Prostate gland (tissue), 2 donors: ENCODE measurements at regions not wholly inside any gene's neighbourhood (a gene's known extent, or its start where the extent isn't known, plus 50 kb on each side); places are given as distances from the start of the nearest gene placed in this dataset.

Experiments
- DNase-seq: peaks from one replicate; pipeline ENCODE4 v3.0.0-alpha.2; 2019; ENCODE audit warnings: low spot score
- H3K27ac ChIP-seq, 2 donors: fragments of 200-600 bp; sonication (generic); 2 replicates each; pipeline ENCODE4 v1.5.1; 2017 to 2019
- H3K27me3 ChIP-seq: fragments of 200-600 bp; sonication (generic); replicated peaks from 2 replicates; pipeline ENCODE4 v1.5.1; 2019; ENCODE audit not compliant: insufficient read depth
- H3K36me3 ChIP-seq, 2 donors: fragments of 200-600 bp; sonication (generic); 1 replicate in 1 of 2; 2 replicates in 1 of 2; pipeline versions ENCODE4 v1.5.1 to v1.8.1; 2017 to 2019
- H3K4me1 ChIP-seq: fragments of 200-600 bp; sonication (generic); replicated peaks from 2 replicates; pipeline ENCODE4 v1.5.1; 2019
- H3K4me3 ChIP-seq, 2 donors: fragments of 200-600 bp; sonication (generic); 2 replicates each; pipeline ENCODE4 v1.5.1; 2017 to 2019
- H3K9me3 ChIP-seq: fragments of 200-600 bp; sonication (generic); 2 replicates; pipeline ENCODE4 v1.5.1; 2017
- CTCF ChIP-seq, 4 experiments: fragments of 200-600 bp in 2 of 4; fragments of 450-650 bp in 2 of 4; sonication (generic) in 2 of 4; IDR thresholded peaks; 1 replicate in 3 of 4; 2 replicates in 1 of 4; pipeline ENCODE4 v1.5.1; 2016 to 2019; ENCODE audit warnings: antibody characterized with exemption in 4 of 4, mild to moderate bottlenecking in 2 of 4, moderate library complexity in 2 of 4
- POLR2A ChIP-seq: fragments of 450-650 bp; IDR thresholded peaks from one replicate; pipeline ENCODE4 v1.6.1; 2016; ENCODE audit warnings: antibody characterized with exemption, mild to moderate bottlenecking
- POLR2AphosphoS5 ChIP-seq: sonication (generic); formaldehyde crosslinking; IDR thresholded peaks from one replicate; pipeline ENCODE4 v1.6.1; 2017; ENCODE audit warnings: antibody characterized with exemption
- WGBS: methylation state at CpG from one replicate; pipeline ENCODE4 v1.1.5; 2018; 5-methylcytosine and 5-hydroxymethylcytosine counted together
- intact Hi-C: fragments of 100-400 bp; cut with DNase I; formaldehyde crosslinking; loops from one replicate; pipeline ENCODE4 v1.14.2; 2022

GRCh38 chr6:23250556-23250955 is 681.2 kb downstream of the HDGFL1 start:
- no peak for TF ChIP-seq CTCF (IDR thresholded peaks at IDR 0.05)
- TF ChIP-seq POLR2AphosphoS5, result no peak
- TF ChIP-seq POLR2A, result no peak
- intact Hi-C loops, result no loop called here
- no peaks in the 10 kb centered on the region for H3K27me3 ChIP-seq
- H3K36me3 ChIP-seq, result no peaks in the 10 kb centered on the region
- WGBS, result 93% methylated on average over 2 of the region's 2 CpGs
- H3K9me3 ChIP-seq, result no peaks in the 10 kb centered on the region
- H3K27ac ChIP-seq, result no peak overlapping the region
- H3K4me3 ChIP-seq, result no peak overlapping the region
- DNase-seq, result no peak
- no peaks in the 10 kb centered on the region for H3K4me1 ChIP-seq

GRCh38 chr6:23262864-23263263 is 693.5 kb downstream of the HDGFL1 start:
- H3K9me3 ChIP-seq, result no peaks in the 10 kb centered on the region
- no peak for TF ChIP-seq POLR2A
- no peak for TF ChIP-seq POLR2AphosphoS5
- H3K4me3 ChIP-seq, result no peak overlapping the region
- no peak for DNase-seq
- intact Hi-C loops, result no loop called here
- no peaks in the 10 kb centered on the region for H3K36me3 ChIP-seq
- WGBS, result 93% methylated on average over 2 of the region's 2 CpGs
- no peak overlapping the region for H3K27ac ChIP-seq
- no peaks in the 10 kb centered on the region for H3K27me3 ChIP-seq
- no peaks in the 10 kb centered on the region for H3K4me1 ChIP-seq

GRCh38 chr6:23265270-23265669 is 695.9 kb downstream of the HDGFL1 start:
- 96% methylated on average over 7 of the region's 7 CpGs for WGBS
- Histone ChIP-seq H3K9me3 (no peaks in the 10 kb centered on the region), H3K36me3 (no peaks in the 10 kb centered on the region), H3K4me1 (no peaks in the 10 kb centered on the region), H3K27ac (no peak overlapping the region), H3K4me3 (no peak overlapping the region), H3K27me3 (no peaks in the 10 kb centered on the region)
- DNase-seq, result no peak
- intact Hi-C loops, result no loop called here
- TF ChIP-seq CTCF (IDR thresholded peaks at IDR 0.05), result no peak
- no peak for TF ChIP-seq POLR2A
- no peak for TF ChIP-seq POLR2AphosphoS5

GRCh38 chr6:23266536-23266935 is 697.2 kb downstream of the HDGFL1 start:
- Histone ChIP-seq H3K4me1 (no peaks in the 10 kb centered on the region), H3K27ac (no peak overlapping the region), H3K9me3 (no peaks in the 10 kb centered on the region), H3K36me3 (no peaks in the 10 kb centered on the region), H3K27me3 (no peaks in the 10 kb centered on the region), H3K4me3 (no peak overlapping the region)
- 93% methylated on average over 7 of the region's 7 CpGs for WGBS
- TF ChIP-seq POLR2AphosphoS5 (no peak), CTCF (IDR thresholded peaks at IDR 0.05) (no peak), POLR2A (no peak)
- DNase-seq, result no peak
- intact Hi-C loops, result no loop called here

- Histone ChIP-seq H3K36me3 (no peaks in the 10 kb centered on the region), H3K9me3 (no peaks in the 10 kb centered on the region), H3K27ac (no peak overlapping the region), H3K4me1 (no peaks in the 10 kb centered on the region), H3K4me3 (no peak overlapping the region), H3K27me3 (no peaks in the 10 kb centered on the region)
- no peak for DNase-seq
- intact Hi-C loops, result no loop called here
- no peak for TF ChIP-seq CTCF (IDR thresholded peaks at IDR 0.05)
- TF ChIP-seq POLR2A, result no peak
- no peak for TF ChIP-seq POLR2AphosphoS5
- 35% methylated on average over 2 of the region's 2 CpGs for WGBS
Measured at GRCh38 chr6:23267651-23268050, 698.3 kb downstream of the HDGFL1 start.

GRCh38 chr6:23268348-23268747 is 699.0 kb downstream of the HDGFL1 start:
- TF ChIP-seq CTCF (IDR thresholded peaks at IDR 0.05), result no peak
- TF ChIP-seq POLR2AphosphoS5, result no peak
- no peak for TF ChIP-seq POLR2A
- intact Hi-C loops, result no loop called here
- no peak for DNase-seq

More at GRCh38 chr6:23268348-23268747, 699.0 kb downstream of the HDGFL1 start:
- no peaks in the 10 kb centered on the region for H3K27me3 ChIP-seq
- H3K27ac ChIP-seq, result no peak overlapping the region
- no peak overlapping the region for H3K4me3 ChIP-seq
- no peaks in the 10 kb centered on the region for H3K4me1 ChIP-seq
- WGBS, result 93% methylated on average over 4 of the region's 4 CpGs
- H3K36me3 ChIP-seq, result no peaks in the 10 kb centered on the region
- no peaks in the 10 kb centered on the region for H3K9me3 ChIP-seq
